Right lung (tissue), 2 donors: ENCODE measurements at regions not wholly inside any gene's neighbourhood (a gene's known extent, or its start where the extent isn't known, plus 50 kb on each side); places are given as distances from the start of the nearest gene placed in this dataset.
"Not testable (repeated sequence)": the region's sequence is repeated elsewhere in the genome, so short reads cannot be mapped to it uniquely, and the experiment has no call there.

Experiments
- DNase-seq, 2 donors: peaks; one replicate each; pipeline ENCODE4 v3.0.0-alpha.2; 2013

DNA sequence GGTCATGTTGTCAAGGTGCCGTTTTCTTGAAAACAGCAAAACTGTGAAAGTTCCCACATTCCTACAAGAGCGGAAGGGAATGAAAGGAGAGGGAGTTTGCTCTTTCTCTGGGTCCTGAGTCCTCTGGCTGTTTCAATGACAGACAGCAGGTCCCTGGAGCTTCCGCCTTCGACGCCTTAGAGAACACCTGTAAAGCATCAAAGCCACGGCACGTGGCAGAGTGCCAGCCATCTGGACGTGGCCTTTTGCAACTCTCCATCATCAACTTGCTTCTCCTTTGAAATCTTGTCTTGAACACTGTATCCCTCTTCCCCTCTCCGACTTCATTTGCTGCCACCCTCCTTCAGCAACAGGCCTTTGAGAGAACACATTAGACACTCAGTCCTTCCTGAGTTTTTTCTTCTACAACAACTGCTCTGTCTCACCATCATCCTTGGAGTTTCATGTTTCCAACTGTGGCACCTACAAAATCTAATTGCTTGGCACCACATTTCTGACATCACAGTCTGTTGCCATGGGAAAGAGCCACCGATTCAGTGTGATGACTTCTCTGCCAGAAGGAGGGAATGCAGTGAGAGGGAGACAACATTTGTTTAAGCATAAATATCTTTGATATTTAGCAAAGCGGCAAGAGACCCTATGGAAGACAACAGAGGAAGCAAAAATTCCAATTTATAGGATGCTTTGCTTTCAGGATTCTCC is 204.9 kb upstream of the PTER start:
- DNase-seq: no peak

GRCh38 chr10:16232441-16232840 is 204.4 kb upstream of the PTER start:
- DNase-seq: no peak

- no peak for DNase-seq
These were observed 201.9 kb upstream of the PTER start for GRCh38 chr10:16234916-16235315.

GRCh38 chr10:16242446-16242845 is 194.4 kb upstream of the PTER start:
- no peak for DNase-seq

- DNase-seq: no peak
These were observed 193.8 kb upstream of the PTER start for GRCh38 chr10:16242859-16243613.

DNA sequence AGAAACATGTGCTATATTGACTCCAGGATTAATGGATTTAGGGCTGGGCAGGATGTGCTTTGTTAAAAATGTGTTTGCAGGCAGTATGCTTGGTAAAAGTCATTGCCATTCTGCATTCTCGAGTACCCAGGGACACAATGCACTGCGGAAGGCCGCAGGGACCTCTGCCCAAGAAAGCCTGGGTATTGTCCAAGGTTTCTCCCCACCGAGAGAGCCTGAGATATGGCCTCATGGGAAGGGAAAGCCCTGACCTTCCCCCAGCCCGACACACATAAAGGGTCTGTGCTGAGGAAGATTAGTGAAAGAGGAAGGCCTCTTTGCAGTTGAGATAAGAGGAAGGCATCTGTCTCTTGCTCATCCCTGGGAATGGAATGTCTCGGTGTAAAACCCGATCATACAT is 186.7 kb upstream of the PTER start:
- not testable (repeated sequence) for DNase-seq

DNA sequence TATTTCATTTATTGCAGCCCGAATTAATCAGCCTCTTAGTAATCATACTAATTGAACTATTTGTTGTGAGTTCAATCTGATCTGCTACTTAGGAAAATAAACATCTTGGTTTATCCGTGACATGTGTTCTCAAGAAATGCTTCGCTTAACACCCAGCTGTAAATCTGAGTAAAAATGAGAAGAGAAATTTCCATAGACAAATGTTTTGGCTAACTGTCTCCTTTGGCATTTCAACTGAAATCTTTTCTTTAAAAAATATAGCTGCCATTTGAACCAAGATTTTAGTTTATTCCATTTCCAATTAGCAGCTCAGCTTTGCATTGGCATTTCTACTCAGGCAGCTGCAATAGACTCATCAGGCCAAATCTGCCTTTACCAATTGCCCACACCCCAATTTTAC is 180.5 kb upstream of the PTER start:
- no peak for DNase-seq

DNA sequence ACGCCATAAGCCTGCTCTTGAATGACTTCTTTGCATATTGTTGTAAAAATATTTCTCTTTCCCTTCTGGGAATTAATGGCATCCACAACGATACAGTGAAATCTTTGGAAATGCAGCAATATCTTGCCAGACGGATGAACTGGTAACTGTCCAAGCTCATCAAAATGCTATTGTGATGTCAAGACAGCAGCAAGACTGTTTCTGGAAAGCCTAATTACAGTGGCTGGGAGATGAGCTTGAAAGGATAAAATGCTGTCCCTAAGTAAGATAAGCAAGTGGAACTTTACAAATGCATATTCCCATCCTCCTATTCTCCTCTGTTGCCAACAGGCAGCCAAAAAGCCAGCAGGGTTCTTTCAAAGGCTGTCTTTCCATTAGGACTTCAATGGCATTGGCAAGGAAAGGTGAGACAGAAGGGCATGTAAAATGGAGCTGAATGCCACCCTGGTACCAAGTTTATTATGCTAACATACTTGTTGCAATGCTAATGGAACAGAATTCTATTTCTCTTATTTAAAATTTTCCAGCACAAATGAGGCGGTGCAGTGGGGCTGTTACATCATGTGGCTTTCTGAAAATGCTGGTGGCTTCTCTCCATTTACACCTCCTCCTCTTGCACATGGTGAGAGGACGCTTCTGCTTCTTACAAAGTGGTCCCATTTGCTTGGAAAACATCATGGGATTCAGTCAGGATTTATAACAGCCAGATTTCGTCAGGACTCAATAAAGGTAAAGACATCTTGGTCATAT is 178.3 kb upstream of the PTER start:
- peak; percentile 63 to 67 for DNase-seq

DNA sequence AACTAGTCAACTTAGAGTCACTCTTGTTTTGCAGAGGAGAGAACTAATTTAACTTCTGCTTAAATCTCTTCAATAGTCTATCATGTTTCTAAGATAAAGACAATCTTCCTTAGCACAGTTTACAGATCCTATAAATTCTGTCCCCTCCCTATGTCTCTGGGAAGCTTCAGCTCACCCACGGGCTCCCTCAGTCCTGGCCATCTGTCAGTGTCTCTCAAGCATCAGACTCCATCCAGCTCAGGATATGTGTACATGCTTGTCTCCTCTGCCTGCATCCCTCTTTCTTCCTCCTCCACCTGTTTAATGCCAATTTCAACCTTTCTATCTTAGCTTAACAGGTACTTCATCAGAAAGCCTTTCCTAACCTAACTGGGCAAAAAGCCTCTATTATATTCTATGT is 177.1 kb upstream of the PTER start:
- no peak for DNase-seq

DNA sequence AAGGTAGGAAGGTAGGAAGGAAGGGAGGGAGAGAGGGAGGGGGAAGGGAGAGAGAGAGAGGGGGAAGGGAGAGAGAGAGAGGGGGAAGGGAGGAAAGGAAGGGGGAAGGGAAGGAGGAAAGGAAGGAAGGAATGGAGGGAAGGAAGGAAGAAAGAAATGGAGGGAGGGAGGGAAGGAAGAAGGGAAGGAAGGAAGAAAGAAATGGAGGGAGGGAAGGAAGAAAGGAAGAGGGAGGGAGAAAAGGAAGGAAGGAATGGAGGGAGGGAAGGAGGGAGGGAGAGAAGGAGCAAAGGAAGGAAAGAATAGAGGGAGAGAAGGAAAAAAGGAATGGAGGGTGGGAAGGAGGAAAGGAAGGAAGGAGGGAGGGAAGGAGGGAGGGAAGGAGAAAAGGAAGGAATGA is 176.4 kb upstream of the PTER start:
- no peak for DNase-seq

- DNase-seq: no peak
These were observed 165.2 kb upstream of the PTER start for GRCh38 chr10:16271571-16271970.

GRCh38 chr10:16274911-16275310 is 161.9 kb upstream of the PTER start:
- DNase-seq: no peak

DNA sequence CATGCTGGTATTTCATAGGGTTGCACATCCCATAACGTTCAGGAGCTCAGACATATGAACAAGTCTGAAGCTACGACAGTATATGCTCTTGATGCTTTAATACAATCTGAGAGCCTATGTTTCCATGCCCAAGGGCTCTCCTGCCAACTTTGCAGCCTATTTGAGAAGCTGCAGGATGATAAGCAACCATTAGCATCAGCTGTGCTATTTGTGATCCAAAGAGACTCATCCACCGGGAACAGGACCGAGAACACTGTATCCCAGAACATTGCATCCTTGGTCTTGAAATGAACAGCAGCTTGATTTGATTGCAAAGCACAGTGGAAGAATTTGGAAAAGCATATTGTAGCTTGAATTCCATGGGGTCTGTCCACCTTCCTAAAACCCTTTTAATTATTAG is 156.2 kb upstream of the PTER start:
- DNase-seq: no peak

DNA sequence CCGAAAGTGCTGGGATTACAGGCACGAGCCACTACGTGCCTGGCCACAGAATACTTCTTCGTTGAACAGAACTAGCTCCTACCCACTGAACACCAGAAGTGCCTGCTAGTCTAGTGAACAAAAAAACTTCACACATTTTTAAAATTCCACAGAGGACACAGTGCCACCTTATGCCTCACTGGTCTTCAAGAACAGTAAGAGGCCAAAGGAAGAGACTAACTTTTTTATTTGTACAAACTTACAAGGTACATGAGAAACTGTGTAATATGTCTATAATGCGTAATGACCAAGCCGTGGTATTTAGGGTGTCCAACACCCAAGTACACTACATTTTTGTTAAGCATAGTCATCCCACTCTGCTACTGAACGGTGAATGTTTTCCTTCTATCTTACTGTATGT is 144.4 kb upstream of the PTER start:
- DNase-seq: no peak

GRCh38 chr10:16297069-16297468 is 139.7 kb upstream of the PTER start:
- no peak for DNase-seq

DNA sequence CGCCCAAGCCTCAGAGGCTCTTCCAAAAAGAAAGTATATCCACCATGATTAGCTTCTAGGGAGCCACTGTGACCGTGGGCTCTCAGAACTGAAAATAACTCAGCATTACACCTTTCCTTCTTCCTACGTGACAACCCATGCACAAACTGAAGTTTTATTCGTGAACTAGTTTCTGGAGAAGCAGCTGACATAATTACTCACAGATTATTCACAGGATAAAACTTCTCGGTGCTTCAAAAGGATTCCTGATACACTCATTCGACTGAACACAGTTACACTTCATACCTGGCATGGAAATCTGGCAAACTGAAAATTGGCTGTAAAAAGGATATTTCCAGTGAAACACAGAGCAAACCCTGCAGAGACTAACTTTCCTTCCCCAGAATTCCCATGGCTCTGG is 139.2 kb upstream of the PTER start:
- DNase-seq: no peak

- DNase-seq: no peak
These were observed 132.5 kb upstream of the PTER start for GRCh38 chr10:16304311-16304710.

DNA sequence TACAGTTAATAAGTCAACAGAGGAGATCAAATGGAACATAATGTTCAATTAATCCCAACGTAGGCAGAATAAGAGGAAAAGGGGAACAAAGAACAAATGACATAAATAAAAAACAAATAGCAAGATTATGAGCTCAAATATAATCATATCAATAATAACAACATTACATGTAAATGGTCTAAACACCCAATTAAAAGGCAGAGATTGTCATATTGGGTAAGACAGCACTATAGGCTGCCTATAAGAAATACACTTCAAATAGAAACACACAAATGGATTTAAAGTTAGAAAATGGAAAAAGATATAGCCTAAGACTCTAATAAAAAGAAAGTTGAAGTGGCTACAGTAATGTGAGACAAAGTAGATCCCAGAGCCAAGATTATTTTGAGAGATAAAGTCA is 126.4 kb upstream of the PTER start:
- DNase-seq: no peak

DNA sequence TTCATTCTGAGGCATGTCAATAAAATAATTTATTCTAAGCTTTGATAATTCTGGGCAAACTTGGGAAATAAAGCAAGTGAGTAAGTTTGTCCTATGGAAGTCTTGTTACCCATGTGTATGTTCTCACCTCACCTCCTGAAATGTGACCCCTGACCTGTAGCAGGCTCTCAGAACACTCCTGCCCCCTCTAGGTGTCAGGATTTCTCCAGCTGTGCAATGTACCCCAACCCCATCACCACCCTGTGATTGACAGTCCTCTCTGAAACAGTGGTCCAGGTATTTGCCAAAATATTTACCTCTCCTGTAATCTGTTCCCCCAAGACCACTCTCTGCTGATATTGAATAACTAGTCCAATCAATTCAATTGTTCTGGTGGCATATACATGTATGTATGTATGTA is 122.6 kb upstream of the PTER start:
- DNase-seq: no peak

DNA sequence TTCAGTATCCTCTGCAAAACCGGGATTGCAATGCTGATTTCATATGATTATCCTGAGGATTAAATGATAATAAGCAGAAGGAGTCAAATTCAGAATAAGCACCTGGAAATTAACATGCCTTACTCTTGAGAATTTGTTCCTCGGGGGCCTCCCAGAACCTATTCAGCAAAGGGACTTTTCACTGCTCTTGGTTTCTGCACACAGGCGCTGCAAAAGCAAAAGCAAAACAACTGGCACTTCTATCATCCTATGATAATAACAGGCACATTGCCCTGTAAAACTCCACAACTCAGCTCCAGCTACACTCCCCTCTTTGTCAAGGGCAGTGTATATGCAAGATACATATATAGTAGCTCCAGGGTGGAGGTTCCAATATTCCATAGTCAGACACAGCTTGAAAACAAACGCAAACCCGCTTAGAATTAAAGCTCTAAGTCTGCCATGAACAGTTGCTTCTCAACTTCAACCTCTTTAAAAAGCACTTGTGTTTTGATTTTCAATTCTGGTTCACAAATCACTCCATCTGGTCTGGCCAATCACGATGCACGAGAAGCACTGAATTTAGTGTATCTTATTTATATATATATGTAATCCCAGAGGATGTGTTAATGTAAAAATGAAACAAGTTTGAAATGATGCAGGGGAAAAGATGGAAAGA is 119.9 kb upstream of the PTER start:
- no peak for DNase-seq

- DNase-seq: no peak
These were observed 95.2 kb upstream of the PTER start for GRCh38 chr10:16341637-16342036.

DNA sequence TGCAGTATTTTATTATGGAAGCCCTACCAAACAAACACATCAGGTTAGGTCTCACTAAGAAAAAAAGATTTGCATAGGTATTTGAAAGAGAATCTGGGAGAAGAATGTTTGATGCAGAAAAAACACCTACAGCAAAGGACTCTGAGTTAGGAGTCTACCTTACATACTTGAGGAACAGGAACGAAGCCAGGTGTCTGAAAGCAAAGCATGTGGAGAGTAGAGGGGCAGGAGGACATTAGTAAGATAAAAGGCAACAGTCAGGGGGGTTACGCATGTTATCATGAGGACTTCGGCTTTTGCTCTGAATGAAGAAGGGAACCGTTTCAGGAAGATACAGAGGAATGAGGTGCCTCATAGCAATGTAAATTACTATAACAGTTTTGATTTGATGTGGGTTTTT is 87.9 kb upstream of the PTER start:
- DNase-seq: no peak

DNA sequence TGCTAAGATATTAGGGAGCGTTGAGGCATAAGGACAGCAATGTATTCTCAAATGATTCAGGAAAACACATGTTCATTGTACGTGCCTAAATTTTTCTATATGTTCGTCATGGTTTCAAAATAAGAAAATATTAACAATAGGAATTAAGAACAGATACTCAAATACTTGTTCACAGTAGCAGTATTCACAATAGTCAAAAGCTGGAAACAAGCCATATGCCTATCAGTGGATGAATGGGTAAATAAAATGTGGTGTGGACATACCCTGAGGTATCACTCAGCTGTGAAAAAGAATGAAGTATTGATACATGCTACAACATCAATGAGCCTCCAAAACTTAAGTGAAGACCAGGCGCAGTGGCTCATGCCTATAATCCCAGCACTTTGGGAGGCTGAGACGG is 84.7 kb upstream of the PTER start:
- no peak for DNase-seq
